ENCODE measurements at regions not wholly inside any gene's neighbourhood (a gene's known extent, or its start where the extent isn't known, plus 50 kb on each side); places are given as distances from the start of the nearest gene placed in this dataset.
"Not testable (repeated sequence)": the region's sequence is repeated elsewhere in the genome, so short reads cannot be mapped to it uniquely, and the experiment has no call there.

GRCh38 chr14:38045461-38045860 is 162.2 kb upstream of the SSTR1 start:
- TF ChIP-seq Cebpa-rat (IDR thresholded peaks at IDR 0.05) = no peak
- Histone ChIP-seq H3K27me3 (no peaks in the 10 kb centered on the region), H4K20me1 (no peaks in the 10 kb centered on the region), H3K9ac (no peak overlapping the region), H3K4me2 (no peak overlapping the region), H3K4me1 (no peaks in the 10 kb centered on the region), H3K9me3 (replicated peaks in 1 of 11) (peaks cover 0 to 4% (median 0%) of the 10 kb centered on the region in 11 experiments; a peak in 1 of 22 replicates), H3K27ac (no peak overlapping the region), H3K4me3 (no peak overlapping the region), H3K36me3 (no peaks in the 10 kb centered on the region)

- no peak overlapping the region for H3K4me2 ChIP-seq
- H3K9ac ChIP-seq = no peak overlapping the region
- no peaks in the 10 kb centered on the region for H4K20me1 ChIP-seq
- H3K36me3 ChIP-seq = no peaks in the 10 kb centered on the region
- no peaks in the 10 kb centered on the region for H3K27me3 ChIP-seq
- peaks cover 0 to 4% (median 0%) of the 10 kb centered on the region in 11 experiments; a peak in 1 of 22 replicates for H3K9me3 ChIP-seq (replicated peaks in 1 of 11)
- no peak overlapping the region for H3K4me3 ChIP-seq
- H3K4me1 ChIP-seq = no peaks in the 10 kb centered on the region
- H3K27ac ChIP-seq = no peak overlapping the region
- TF ChIP-seq Cebpa-rat (IDR thresholded peaks at IDR 0.05) = no peak
Measured at GRCh38 chr14:38046160-38046559, 161.5 kb upstream of the SSTR1 start.

- Histone ChIP-seq H3K9ac (no peak overlapping the region), H3K36me3 (no peaks in the 10 kb centered on the region), H3K9me3 (replicated peaks in 1 of 11) (peaks cover 0 to 4% (median 0%) of the 10 kb centered on the region in 11 experiments; a peak in 1 of 22 replicates), H3K4me3 (no peak overlapping the region), H3K4me2 (no peak overlapping the region), H3K4me1 (no peaks in the 10 kb centered on the region), H3K27me3 (no peaks in the 10 kb centered on the region), H3K27ac (no peak overlapping the region), H4K20me1 (no peaks in the 10 kb centered on the region)
- TF ChIP-seq Cebpa-rat (IDR thresholded peaks at IDR 0.05) = no peak
Measured at GRCh38 chr14:38047195-38047902, 160.4 kb upstream of the SSTR1 start.

DNA sequence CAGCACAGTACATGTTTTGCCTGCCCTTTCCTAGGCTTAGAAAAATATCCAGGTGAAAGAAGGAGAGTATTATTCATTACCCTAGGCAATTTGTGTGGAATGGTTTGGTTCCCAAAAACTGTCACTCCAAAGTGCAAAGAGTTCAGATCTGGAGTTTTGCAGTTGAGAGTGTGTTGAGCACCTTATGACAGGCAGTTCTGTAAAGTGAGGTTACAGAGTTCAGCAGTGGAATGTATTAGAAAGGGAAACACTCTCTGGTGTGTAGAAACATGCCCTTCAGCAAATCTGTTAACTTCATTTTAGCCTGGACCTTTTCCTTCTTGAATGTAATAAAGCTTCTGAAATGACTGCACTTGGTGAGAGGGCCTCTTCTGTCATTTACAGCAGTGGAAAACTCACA is 154.0 kb upstream of the SSTR1 start:
- Histone ChIP-seq H3K9ac (no peak overlapping the region), H3K27ac (no peak overlapping the region), H3K27me3 (no peaks in the 10 kb centered on the region), H3K9me3 (replicated peaks in 1 of 11) (no peaks in the 10 kb centered on the region), H3K4me2 (no peak overlapping the region), H3K4me1 (no peaks in the 10 kb centered on the region), H3K36me3 (no peaks in the 10 kb centered on the region), H4K20me1 (no peaks in the 10 kb centered on the region), H3K4me3 (no peak overlapping the region)
- no peak for TF ChIP-seq Cebpa-rat (IDR thresholded peaks at IDR 0.05)

DNA sequence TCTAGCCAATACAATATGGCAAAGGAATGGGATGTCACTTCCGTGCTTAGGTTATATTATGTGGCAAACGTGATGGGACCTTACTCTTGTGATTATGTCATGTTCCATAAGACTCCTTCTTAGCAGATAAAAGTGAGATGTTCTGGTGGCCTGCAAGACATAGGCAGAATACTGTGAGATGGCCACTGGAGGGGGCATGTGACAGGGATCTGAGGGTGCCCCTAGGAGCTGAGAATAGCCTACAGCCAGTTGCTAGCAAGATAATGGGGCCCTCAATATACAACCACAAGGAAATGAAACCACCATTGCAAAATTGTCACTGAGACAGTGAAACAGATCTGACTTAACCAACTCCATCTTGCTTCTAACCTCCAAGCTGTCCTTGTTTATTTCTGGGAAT is 151.4 kb upstream of the SSTR1 start:
- Histone ChIP-seq H4K20me1 (no peaks in the 10 kb centered on the region), H3K27me3 (no peaks in the 10 kb centered on the region), H3K4me3 (no peak overlapping the region), H3K9me3 (replicated peaks in 1 of 11) (peaks cover 3 to 10% (median 6%) of the 10 kb centered on the region in 11 experiments; a peak in 18 of 22 replicates), H3K4me1 (no peaks in the 10 kb centered on the region), H3K4me2 (no peak overlapping the region), H3K27ac (no peak overlapping the region), H3K9ac (no peak overlapping the region), H3K36me3 (no peaks in the 10 kb centered on the region)
- TF ChIP-seq Cebpa-rat (IDR thresholded peaks at IDR 0.05) = no peak

DNA sequence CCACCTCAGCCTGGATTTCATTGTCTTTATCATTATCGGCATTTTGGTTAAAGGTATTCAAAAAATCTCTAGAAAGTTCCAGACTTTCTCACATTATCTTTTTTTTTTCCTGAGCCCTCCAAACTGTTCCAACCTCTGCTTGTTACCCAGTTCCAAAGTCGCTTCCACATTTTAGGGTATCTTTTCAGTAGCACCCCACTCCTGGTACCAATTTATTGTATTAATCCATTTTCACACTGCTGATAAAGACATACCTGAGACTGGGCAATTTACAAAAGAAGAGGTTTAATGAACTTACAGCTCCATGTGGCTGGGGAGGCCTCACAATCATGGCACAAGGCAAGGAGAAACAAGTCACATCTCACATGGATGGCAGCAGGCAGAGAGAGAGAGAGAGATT is 145.5 kb upstream of the SSTR1 start:
- not testable (repeated sequence) for H3K27me3 ChIP-seq, H3K9ac ChIP-seq, H3K36me3 ChIP-seq, H3K27ac ChIP-seq, H3K4me2 ChIP-seq, H3K4me1 ChIP-seq, H4K20me1 ChIP-seq, H3K4me3 ChIP-seq
- peaks cover 17 to 25% (median 21%) of the 10 kb centered on the region in 11 experiments for H3K9me3 ChIP-seq (replicated peaks in 1 of 11)

DNA sequence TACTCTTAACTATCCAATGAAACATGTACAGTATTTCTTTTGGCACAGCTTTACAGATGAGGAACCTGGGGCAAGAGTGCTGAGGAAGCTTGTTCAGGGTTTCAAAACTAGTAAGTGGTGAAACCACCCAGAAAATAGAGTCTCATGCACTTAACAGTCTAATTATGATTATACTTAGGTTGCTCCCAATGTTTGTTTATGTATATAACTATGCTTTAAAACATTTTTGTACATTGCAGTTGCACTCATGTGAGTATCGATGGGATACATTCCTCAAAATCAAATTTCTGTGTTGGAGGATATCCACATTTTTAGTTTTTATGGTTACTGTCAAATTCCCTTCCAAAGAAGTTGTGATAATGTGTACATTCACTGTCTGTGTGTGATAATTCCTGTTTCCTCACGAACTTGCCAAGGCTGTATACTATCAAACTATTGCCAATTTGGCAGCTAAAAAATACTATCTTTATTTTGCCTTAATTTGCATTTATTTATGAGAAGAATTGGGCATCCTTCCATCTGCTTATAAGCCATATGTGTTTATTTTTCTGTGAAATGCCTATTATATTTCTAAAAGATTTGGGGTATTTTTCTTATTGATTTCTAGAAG is 143.9 kb upstream of the SSTR1 start:
- Histone ChIP-seq H3K4me3 (no peak overlapping the region), H3K4me1 (peaks cover 0 to 6% (median 0%) of the 10 kb centered on the region in 10 experiments; a peak in 1 of 20 replicates), H4K20me1 (no peaks in the 10 kb centered on the region), H3K27ac (no peak overlapping the region), H3K4me2 (no peak overlapping the region), H3K9me3 (replicated peaks in 1 of 11) (peaks cover 17 to 25% (median 21%) of the 10 kb centered on the region in 11 experiments), H3K36me3 (no peaks in the 10 kb centered on the region), H3K9ac (no peak overlapping the region), H3K27me3 (no peaks in the 10 kb centered on the region)
- TF ChIP-seq Cebpa-rat (IDR thresholded peaks at IDR 0.05) = no peak

DNA sequence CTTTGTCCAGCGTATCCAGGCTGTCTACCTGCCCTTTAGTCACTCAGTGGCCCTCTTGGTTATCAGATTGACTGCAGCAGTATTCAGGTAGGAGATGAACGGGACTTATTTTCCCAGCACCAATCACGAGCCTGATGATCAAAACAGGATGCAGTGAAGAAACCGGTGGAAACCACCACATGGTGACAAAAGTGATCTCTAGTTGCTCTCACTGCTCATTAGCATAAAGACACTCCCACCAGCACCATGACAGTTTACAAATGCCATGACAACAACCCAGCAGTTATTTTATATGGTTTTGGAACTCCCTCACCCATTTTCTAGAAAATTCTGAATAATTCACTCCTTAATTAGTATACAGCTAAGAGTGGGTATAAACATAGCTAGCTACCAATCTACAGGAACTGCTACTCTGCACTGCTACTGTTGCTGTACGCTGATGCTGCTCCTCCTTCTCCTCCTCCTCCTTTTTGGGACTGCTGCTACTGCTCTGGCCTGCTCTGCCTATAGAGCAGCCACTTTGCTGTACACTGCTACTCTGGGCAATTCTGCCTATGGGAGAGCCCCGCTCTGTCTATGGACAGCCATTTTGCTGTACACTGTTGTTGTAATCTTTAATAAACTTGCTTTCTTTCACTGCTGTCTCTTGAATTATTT is 142.5 kb upstream of the SSTR1 start:
- Histone ChIP-seq H3K4me1 (peaks cover 0 to 6% (median 0%) of the 10 kb centered on the region in 10 experiments; a peak in 1 of 20 replicates), H3K4me2 (no peak overlapping the region), H3K27me3 (no peaks in the 10 kb centered on the region), H3K9me3 (replicated peaks in 1 of 11) (peaks cover 17 to 25% (median 21%) of the 10 kb centered on the region in 11 experiments), H3K36me3 (no peaks in the 10 kb centered on the region), H4K20me1 (no peaks in the 10 kb centered on the region), H3K4me3 (no peak overlapping the region), H3K27ac (no peak overlapping the region; a peak in 1 of 22 replicates), H3K9ac (no peak overlapping the region)
- no peak for TF ChIP-seq Cebpa-rat (IDR thresholded peaks at IDR 0.05)

DNA sequence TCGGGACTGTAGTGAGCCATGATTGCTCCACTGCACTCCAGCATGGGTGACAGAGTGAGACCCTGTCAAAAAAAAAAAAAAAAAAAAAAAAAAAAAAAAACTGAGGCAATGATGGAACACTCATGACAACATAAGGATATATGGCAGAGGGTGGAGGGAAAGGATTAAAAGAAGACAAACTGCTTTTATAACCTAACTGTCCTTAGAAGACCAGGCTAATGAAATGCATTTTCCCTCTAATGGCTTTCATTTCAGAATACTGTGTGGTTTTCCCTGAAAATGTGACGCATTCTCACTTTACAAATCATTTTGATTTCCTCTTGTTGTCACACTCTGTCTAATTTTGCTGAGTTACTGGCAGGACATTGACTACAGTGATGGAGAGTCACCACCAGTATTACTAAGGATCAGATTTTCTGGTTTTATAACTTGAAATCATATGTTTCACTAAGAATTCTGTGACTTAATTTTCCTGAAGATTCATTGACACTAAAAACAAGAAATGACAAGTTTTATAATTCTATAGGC is 137.6 kb upstream of the SSTR1 start:
- TF ChIP-seq Cebpa-rat (IDR thresholded peaks at IDR 0.05) = no peak
- H3K4me2 ChIP-seq = no peak overlapping the region
- H4K20me1 ChIP-seq = no peaks in the 10 kb centered on the region
- no peak overlapping the region for H3K9ac ChIP-seq
- 0 out of 20 replicates have a peak, but pooled peaks cover 0 to 8% (median 0%) of the 10 kb centered on the region in 10 experiments for H3K4me1 ChIP-seq
- no peaks in the 10 kb centered on the region for H3K36me3 ChIP-seq
- H3K9me3 ChIP-seq (replicated peaks in 1 of 11) = peaks cover 0 to 7% (median 1%) of the 10 kb centered on the region in 11 experiments; a peak in 6 of 22 replicates
- H3K27me3 ChIP-seq = no peaks in the 10 kb centered on the region
- H3K27ac ChIP-seq = no peak overlapping the region
- no peak overlapping the region for H3K4me3 ChIP-seq
